Loucy (cell line): ENCODE measurements at regions not wholly inside any gene's neighbourhood (a gene's known extent, or its start where the extent isn't known, plus 50 kb on each side); places are given as distances from the start of the nearest gene placed in this dataset.

Source experiments
- EZH2phosphoT487 ChIP-seq: fragments of 200-600 bp; IDR thresholded peaks from 2 replicates; pipeline ENCODE4 v1.6.1; 2018; ENCODE audit warnings: antibody characterized with exemption, mild to moderate bottlenecking, moderate library complexity, borderline replicate concordance
- TF ChIP-seq, protein P1 (sequence below): fragments of 200-600 bp; sonication (generic); conservative IDR thresholded peaks from 2 replicates; pipeline ENCODE4 v1.5.1; 2014; ENCODE audit warnings: mild to moderate bottlenecking, antibody characterized with exemption, low read length

DNA sequence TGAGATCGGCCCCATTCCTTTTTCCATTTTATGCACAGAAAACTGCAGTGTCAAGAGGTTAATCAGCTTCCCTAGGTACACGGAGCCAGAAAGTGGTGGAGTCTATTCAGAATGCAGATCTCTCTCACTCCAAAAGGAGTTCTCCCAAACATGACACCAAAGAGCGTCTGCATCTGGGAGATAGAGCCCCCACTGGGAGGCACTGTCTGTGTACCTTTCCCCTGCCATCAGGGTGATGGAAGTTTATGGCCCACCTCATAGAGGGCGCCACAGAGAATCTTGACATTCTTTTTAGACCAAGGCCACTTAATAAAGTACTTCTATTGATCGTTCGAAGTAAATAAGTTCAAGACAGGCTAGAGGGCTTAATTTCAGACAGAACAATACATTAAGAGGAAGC lies 493.7 kb upstream of the ERCC4 start:
- TF ChIP-seq, protein P1, sequence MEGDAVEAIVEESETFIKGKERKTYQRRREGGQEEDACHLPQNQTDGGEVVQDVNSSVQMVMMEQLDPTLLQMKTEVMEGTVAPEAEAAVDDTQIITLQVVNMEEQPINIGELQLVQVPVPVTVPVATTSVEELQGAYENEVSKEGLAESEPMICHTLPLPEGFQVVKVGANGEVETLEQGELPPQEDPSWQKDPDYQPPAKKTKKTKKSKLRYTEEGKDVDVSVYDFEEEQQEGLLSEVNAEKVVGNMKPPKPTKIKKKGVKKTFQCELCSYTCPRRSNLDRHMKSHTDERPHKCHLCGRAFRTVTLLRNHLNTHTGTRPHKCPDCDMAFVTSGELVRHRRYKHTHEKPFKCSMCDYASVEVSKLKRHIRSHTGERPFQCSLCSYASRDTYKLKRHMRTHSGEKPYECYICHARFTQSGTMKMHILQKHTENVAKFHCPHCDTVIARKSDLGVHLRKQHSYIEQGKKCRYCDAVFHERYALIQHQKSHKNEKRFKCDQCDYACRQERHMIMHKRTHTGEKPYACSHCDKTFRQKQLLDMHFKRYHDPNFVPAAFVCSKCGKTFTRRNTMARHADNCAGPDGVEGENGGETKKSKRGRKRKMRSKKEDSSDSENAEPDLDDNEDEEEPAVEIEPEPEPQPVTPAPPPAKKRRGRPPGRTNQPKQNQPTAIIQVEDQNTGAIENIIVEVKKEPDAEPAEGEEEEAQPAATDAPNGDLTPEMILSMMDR = no peak
- TF ChIP-seq EZH2phosphoT487 = no peak
